Keratinocyte (primary cell): ENCODE measurements at regions not wholly inside any gene's neighbourhood (a gene's known extent, or its start where the extent isn't known, plus 50 kb on each side); places are given as distances from the start of the nearest gene placed in this dataset.

Source experiments
- DNase-seq: peaks from one replicate; pipeline ENCODE4 v3.0.0-alpha.2; 2011; ENCODE audit warnings: low read depth, missing footprints, low spot score
- FAIRE-seq: peaks from 2 replicates; lab custom pipeline; 2011; peaks lifted over from hg19 to GRCh38; lab: Jason Lieb, UNC
- H2AFZ ChIP-seq: 2 replicates; pipeline ENCODE4 v1.6.0; 2012; ENCODE audit warnings: low read length, control low read depth, inconsistent platforms; ENCODE audit not compliant: control insufficient read depth
- H3K27ac ChIP-seq: 2 replicates; pipeline ENCODE4 v1.5.1; 2011; ENCODE audit warnings: low read length; ENCODE audit not compliant: control insufficient read depth, insufficient read depth
- H3K27me3 ChIP-seq: 3 replicates; pipeline ENCODE4 v1.6.0; 2011; ENCODE audit warnings: low read length; ENCODE audit not compliant: control insufficient read depth, insufficient read depth; ENCODE audit errors: extremely low read depth
- H3K36me3 ChIP-seq, 2 experiments: 2 replicates in 1 of 2; 3 replicates in 1 of 2; pipeline ENCODE4 v1.5.1; 2011; ENCODE audit warnings: low read length in 2 of 2, mild to moderate bottlenecking in 1 of 2; ENCODE audit not compliant: control insufficient read depth in 2 of 2, insufficient read depth in 2 of 2; ENCODE audit errors: extremely low read depth in 1 of 2
- H3K4me1 ChIP-seq: 3 replicates; pipeline ENCODE4 v1.5.1; 2011; ENCODE audit warnings: low read length; ENCODE audit not compliant: control insufficient read depth, insufficient read depth; ENCODE audit errors: extremely low read depth
- H3K4me2 ChIP-seq: 3 replicates; pipeline ENCODE4 v1.6.0; 2011; ENCODE audit warnings: low read depth, low read length; ENCODE audit not compliant: control insufficient read depth, insufficient read depth; ENCODE audit errors: extremely low read depth
- H3K4me3 ChIP-seq, 3 experiments: fragments of 200-600 bp in 1 of 3; sonication (generic) in 1 of 3; 2 replicates in 2 of 3; 3 replicates in 1 of 3; pipeline ENCODE4 v1.5.1; 2011 to 2016; ENCODE audit warnings: low read length in 3 of 3, mild to moderate bottlenecking in 3 of 3, control low read depth in 2 of 3, inconsistent platforms in 1 of 3, low read depth in 1 of 3, mixed read lengths in 1 of 3, mixed run types in 1 of 3, moderate library complexity in 1 of 3; ENCODE audit not compliant: control insufficient read depth in 2 of 3, insufficient read depth in 2 of 3; ENCODE audit errors: extremely low read depth in 1 of 3
- H3K79me2 ChIP-seq: 2 replicates; pipeline ENCODE4 v1.6.0; 2012; ENCODE audit warnings: low read length; ENCODE audit not compliant: control insufficient read depth, insufficient read depth
- H3K9ac ChIP-seq: 3 replicates; pipeline ENCODE4 v1.6.0; 2011; ENCODE audit warnings: low read length; ENCODE audit not compliant: control insufficient read depth, insufficient read depth; ENCODE audit errors: extremely low read depth
- H3K9me1 ChIP-seq: 3 replicates; pipeline ENCODE4 v1.6.0; 2011; ENCODE audit warnings: low read length; ENCODE audit not compliant: control insufficient read depth, insufficient read depth; ENCODE audit errors: extremely low read depth
- H3K9me3 ChIP-seq: 2 replicates; pipeline ENCODE4 v1.5.1; 2012; ENCODE audit warnings: low read depth, low read length; ENCODE audit not compliant: control insufficient read depth
- H4K20me1 ChIP-seq: 3 replicates; pipeline ENCODE4 v1.6.0; 2011; ENCODE audit warnings: low read length; ENCODE audit not compliant: control insufficient read depth, insufficient read depth; ENCODE audit errors: extremely low read depth
- CTCF ChIP-seq, 3 experiments: IDR thresholded peaks in 1 of 3; conservative IDR thresholded peaks in 1 of 3; optimal IDR thresholded peaks in 1 of 3; 2 replicates in 2 of 3; 3 replicates in 1 of 3; pipeline versions ENCODE3 to v1.5.1; 2011; ENCODE audit warnings: low read length in 3 of 3, mild to moderate bottlenecking in 3 of 3, moderate library complexity in 2 of 3, control low read depth in 1 of 3, inconsistent platforms in 1 of 3; ENCODE audit not compliant: insufficient read depth in 2 of 3; ENCODE audit errors: extremely low read depth in 1 of 3
- EZH2 ChIP-seq: IDR thresholded peaks from one replicate; pipeline ENCODE4 v1.6.1; 2012; ENCODE audit warnings: inconsistent platforms, mild to moderate bottlenecking, low read length, moderate library complexity
- dilution Hi-C: fragments of 300-500 bp; cut with MboI; formaldehyde crosslinking; loops from one replicate; pipeline ENCODE4 v1.7.0; 2020; ENCODE audit warnings: low sequenced_read_pairs; ENCODE audit not compliant: extremely low pct_ligation_motif_present

GRCh38 chr2:103860016-103860415 is 993.9 kb upstream of the POU3F3 start:
- H3K9me3 ChIP-seq: no peaks in the 10 kb centered on the region
- no peak overlapping the region for H3K27ac ChIP-seq
- FAIRE-seq (no peak), DNase-seq (no peak)
- no peaks in the 10 kb centered on the region for H3K27me3 ChIP-seq
- no peaks in the 10 kb centered on the region for H3K36me3 ChIP-seq
- no peak overlapping the region for H3K4me2 ChIP-seq
- no peaks in the 10 kb centered on the region for H3K4me1 ChIP-seq
- TF ChIP-seq EZH2: no peak
- no peak for TF ChIP-seq CTCF (optimal IDR thresholded peaks at IDR 0.05 in 1 of 3, IDR thresholded peaks at IDR 0.05 in 1 of 3, conservative IDR thresholded peaks at IDR 0.05 in 1 of 3; ENCODE audit: extremely low read depth in 1 of 3, insufficient read depth in 2 of 3, low read length in 3 of 3)
- no peaks in the 10 kb centered on the region for H3K9me1 ChIP-seq
- no peak overlapping the region for H3K9ac ChIP-seq
- dilution Hi-C loops: no loop called here
- H3K4me3 ChIP-seq: no peak overlapping the region
- no peaks in the 10 kb centered on the region for H4K20me1 ChIP-seq
- H3K79me2 ChIP-seq: no peaks in the 10 kb centered on the region
- no peak overlapping the region for H2AFZ ChIP-seq

GRCh38 chr2:103868396-103868795 is 985.5 kb upstream of the POU3F3 start:
- no peaks in the 10 kb centered on the region for H3K9me3 ChIP-seq
- TF ChIP-seq EZH2 (no peak), CTCF (optimal IDR thresholded peaks at IDR 0.05 in 1 of 3, IDR thresholded peaks at IDR 0.05 in 1 of 3, conservative IDR thresholded peaks at IDR 0.05 in 1 of 3; ENCODE audit: extremely low read depth in 1 of 3, insufficient read depth in 2 of 3, low read length in 3 of 3) (no peak)
- no peak overlapping the region for H3K27ac ChIP-seq
- DNase-seq (no peak), FAIRE-seq (no peak)
- H3K9me1 ChIP-seq: no peaks in the 10 kb centered on the region
- H3K9ac ChIP-seq: no peak overlapping the region
- no peaks in the 10 kb centered on the region for H3K27me3 ChIP-seq
- dilution Hi-C loops: no loop called here
- no peak overlapping the region for H3K4me2 ChIP-seq
- H2AFZ ChIP-seq: no peak overlapping the region
- H3K4me1 ChIP-seq: no peaks in the 10 kb centered on the region
- H3K36me3 ChIP-seq: no peaks in the 10 kb centered on the region
- H3K4me3 ChIP-seq: no peak overlapping the region
- no peaks in the 10 kb centered on the region for H4K20me1 ChIP-seq
- H3K79me2 ChIP-seq: no peaks in the 10 kb centered on the region
